Islet of Langerhans (tissue), 1 donor: ENCODE measurements at regions not wholly inside any gene's neighbourhood (a gene's known extent, or its start where the extent isn't known, plus 50 kb on each side); places are given as distances from the start of the nearest gene placed in this dataset.

Experiments
- FAIRE-seq: peaks from one replicate; lab custom pipeline; 2011; peaks lifted over from hg19 to GRCh38; lab: Jason Lieb, UNC

DNA sequence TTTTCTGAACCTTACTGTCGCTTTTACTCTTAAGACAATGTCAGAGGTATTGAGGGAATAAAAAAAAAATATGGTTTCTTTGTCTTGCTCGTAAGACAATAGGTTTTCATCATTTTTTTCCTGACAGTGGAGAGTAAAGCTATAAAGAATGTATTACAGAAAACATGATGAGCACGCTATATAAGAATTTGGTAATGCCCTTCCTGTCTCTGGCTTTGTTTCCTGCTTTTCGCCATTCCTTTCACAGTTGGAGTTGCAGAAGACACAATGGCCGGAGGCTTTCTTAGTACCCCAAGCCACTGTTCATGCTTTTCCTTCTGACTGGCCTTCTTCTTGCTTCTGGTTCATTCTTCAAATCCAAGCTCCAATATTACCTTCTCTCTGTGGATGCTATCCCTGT lies 101.0 kb upstream of the DACH1 start:
- no peak for FAIRE-seq

DNA sequence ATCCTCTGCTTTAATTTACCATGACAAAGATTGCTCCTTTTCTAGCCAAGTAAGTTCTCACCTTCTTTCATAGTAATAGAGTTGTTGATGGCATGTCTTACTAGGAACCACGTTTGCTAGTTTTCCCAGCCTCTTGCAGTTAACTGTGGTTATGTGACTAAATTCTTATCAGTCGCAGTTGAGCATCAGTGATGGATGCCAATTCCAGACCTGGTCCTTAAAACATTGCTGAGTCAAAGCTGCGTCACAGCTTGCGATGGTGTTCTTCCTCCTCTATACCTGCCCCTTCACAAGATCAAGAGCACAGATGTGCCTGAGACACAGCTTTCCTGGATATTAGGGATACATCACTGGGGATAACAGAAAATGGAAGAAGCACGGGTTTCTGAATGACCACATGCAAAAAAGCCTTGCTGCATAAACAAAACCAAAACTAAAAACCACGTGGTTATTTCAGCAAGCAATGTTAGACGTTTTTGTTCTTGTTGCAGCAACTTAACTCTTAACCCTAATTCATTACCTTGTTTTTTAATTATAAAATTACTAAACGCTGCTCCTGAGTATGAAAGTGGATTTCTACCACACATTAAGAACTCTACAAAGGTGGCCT lies 97.6 kb upstream of the DACH1 start:
- no peak for FAIRE-seq

DNA sequence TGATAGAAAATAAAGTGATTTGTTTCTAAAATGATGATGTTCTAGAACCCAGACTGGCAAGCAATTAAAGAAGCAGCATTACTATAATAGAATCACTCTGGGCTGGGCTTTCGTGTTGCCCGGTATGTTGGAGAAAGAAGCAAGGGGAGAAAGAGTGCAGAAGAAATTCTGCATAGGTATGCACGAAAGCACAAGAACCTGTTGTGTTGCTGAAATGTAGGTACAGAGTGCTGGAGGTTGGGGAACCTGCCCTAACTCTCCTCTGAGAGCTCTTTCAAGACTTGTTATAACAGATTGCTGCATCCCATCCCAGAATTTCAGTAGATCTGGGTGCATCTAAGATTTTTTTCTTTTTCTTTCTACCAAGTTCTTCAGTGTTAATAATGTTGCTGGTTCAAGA lies 95.7 kb upstream of the DACH1 start:
- FAIRE-seq: no peak

DNA sequence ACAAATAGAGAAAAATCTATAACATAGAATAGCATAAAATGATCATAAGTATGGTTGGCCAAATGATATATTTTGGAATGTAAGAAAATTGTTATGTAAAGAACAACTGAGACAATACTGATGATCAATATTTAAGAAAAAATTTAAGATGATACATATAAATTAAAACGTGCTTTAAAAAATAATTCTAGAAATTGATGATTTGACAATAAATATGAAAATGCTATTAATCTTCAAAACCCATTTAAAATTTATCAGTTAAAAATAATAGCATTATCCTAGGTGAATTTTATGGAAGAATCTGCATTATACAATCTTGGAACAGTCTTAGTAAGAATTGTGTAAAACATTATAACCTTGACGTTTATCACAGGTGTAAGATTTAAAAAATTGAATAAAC lies 95.1 kb upstream of the DACH1 start:
- FAIRE-seq: no peak

DNA sequence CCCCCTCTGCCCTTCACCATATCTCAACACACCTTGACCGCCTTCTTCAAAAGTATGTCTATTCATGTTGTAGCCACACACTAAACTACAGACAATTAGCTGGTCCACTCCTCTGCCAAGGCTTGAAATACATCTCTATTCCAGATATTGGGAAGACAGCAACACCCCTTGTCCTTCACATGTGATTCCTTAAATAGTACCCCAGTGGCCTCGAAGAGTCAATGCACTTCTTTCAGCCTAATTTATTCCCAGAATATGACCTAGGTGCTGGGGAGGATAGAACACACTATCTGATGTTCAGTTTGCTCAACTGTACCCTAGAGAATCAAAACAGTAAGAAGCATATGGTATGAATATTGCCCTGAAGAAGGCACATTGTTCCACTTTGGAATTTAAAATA lies 82.4 kb upstream of the DACH1 start:
- FAIRE-seq: no peak

DNA sequence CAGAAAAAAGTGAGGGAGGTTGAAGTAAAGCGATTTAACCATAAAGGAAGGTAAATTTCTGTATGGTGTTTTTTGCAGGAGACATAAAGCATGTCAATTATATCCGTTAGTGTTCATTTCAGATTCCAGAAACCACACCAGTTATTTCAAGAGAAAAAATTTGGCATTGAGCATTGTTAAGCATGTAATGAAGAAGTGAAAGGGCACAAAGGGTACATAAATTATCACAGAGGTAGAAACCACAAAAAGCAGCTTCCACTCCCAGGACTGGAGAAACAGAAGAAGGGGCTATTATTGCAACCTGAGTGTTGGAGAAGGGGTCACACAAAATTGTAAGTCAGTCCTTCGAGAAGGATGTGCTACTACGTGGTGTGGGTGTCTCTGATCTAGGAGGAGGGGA lies 72.2 kb upstream of the DACH1 start:
- no peak for FAIRE-seq

DNA sequence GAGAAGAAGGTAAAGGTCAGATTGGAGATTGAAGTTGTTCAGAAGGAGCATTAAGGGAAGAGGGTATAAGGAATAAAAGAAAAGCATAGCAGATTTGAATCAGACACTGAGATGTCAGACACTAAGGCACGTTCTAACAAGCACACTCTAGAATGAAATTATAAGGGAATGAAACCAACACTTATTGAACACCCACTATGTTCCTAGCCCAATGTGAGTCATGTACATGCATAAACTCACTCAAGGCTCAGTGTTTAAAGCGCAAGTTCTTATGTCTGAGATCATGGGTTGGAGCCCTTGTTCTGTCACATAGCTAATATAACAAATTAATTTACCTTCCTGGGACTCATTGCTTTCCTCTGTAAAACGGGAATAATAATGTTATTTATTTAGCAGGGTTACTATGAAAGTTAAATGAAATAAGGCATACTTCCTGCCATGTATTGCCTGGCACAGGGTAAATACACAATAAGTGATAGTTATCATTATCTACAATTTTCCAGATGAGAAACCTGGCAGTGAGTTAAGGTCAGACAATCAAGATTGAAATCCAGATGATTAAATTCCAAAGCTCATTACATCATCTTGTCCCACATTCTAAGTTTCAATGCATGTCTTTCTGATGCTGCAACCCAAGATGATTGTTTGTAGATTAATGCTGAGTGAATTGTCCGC lies 68.3 kb upstream of the DACH1 start:
- no peak for FAIRE-seq

DNA sequence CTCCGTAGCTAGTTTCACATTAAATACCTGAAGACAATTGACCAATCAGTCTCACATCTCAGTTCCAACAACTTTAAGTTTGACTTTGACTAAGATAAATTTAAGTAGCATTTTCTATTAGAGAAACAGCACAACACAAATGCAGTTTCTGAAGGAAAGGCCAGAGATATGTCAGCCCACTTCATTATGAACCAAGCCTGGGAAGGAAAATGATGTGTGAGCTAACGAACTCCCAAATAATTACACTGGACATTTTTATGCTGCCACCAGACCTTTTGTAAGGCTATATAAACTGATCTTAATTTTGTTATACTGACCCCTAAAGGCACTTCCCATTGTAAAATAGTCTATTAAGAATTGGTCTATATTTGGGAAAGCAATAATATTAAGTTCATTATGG lies 57.9 kb upstream of the DACH1 start:
- no peak for FAIRE-seq

DNA sequence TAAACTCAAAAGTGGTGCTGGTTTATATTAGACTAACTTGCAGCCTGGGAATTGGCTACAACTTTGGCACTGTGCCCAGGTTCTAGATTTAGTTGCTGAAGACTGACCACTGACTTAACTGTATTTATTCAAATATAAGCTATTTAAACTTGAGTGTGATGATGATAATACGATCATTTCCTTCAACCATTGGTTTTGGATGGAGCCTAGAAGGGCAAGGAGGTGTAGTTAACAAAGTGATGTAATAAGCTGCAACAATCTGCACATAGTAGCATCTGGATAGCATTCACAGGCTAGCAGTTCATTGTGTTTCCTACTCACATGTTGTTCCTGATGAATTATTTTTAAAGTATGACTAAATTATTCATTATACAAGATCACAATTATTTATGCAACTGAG lies 55.2 kb upstream of the DACH1 start:
- FAIRE-seq: no peak
